HEK293 (cell line): ENCODE measurements at regions not wholly inside any gene's neighbourhood (a gene's known extent, or its start where the extent isn't known, plus 50 kb on each side); places are given as distances from the start of the nearest gene placed in this dataset.

Source experiments
- CTCF ChIA-PET: fragments of 350-600 bp; formaldehyde crosslinking; extraction: SDS; loops from one replicate; lab custom pipeline; 2021; ENCODE audit warnings: antibody characterized with exemption; lab: Yijun Ruan, JAX
- POLR2A ChIA-PET: fragments of 300-600 bp; formaldehyde crosslinking; extraction: SDS; loops from one replicate; lab custom pipeline; 2020; ENCODE audit warnings: antibody characterized with exemption, inconsistent platforms; lab: Yijun Ruan, JAX
- H3K27ac ChIP-seq: fragments of 200-500 bp; sonication (Bioruptor generic); 2 replicates; pipeline ENCODE4 v1.5.1; 2014; ENCODE audit warnings: low read depth, low read length, control low read depth, inconsistent platforms; ENCODE audit errors: extremely low read depth
- H3K36me3 ChIP-seq, 2 experiments: fragments of 200-500 bp in 1 of 2; sonication (Bioruptor generic) in 1 of 2; 1 replicate in 1 of 2; 2 replicates in 1 of 2; pipeline ENCODE4 v1.5.1; 2014 to 2017; ENCODE audit warnings: inconsistent platforms in 2 of 2, low read length in 2 of 2; ENCODE audit not compliant: control insufficient read depth in 2 of 2, insufficient read depth in 1 of 2
- H3K4me1 ChIP-seq: fragments of 200-500 bp; sonication (Bioruptor generic); 2 replicates; pipeline ENCODE4 v1.5.1; 2014; ENCODE audit warnings: mild to moderate bottlenecking, low read length, inconsistent platforms; ENCODE audit not compliant: control insufficient read depth, insufficient read depth
- H3K4me3 ChIP-seq: 2 replicates; pipeline ENCODE4 v1.5.1; 2011; ENCODE audit warnings: low read depth, mild to moderate bottlenecking, control low read depth, low read length, moderate library complexity
- H3K9me3 ChIP-seq: fragments of 200-500 bp; sonication (Bioruptor generic); 2 replicates; pipeline ENCODE4 v1.5.1; 2014; ENCODE audit warnings: low read depth, low read length, inconsistent platforms; ENCODE audit not compliant: control insufficient read depth, insufficient read depth
- AEBP2 ChIP-seq: fragments of 450-650 bp; formaldehyde crosslinking; IDR thresholded peaks from 2 replicates; pipeline ENCODE4 v1.5.1; 2016; ENCODE audit warnings: missing biosample characterization, missing genetic modification characterization, borderline replicate concordance
- KLF17 ChIP-seq: fragments of 450-650 bp; formaldehyde crosslinking; IDR thresholded peaks from 2 replicates; pipeline ENCODE4 v1.5.1; 2016; ENCODE audit warnings: missing biosample characterization, missing genetic modification characterization
- PATZ1 ChIP-seq: fragments of 450-650 bp; formaldehyde crosslinking; IDR thresholded peaks from 2 replicates; pipeline ENCODE4 v1.5.1; 2016; ENCODE audit warnings: missing biosample characterization, missing genetic modification characterization
- ZBTB1 ChIP-seq: fragments of 450-650 bp; formaldehyde crosslinking; IDR thresholded peaks from 2 replicates; pipeline ENCODE4 v1.5.1; 2016; ENCODE audit warnings: missing biosample characterization, missing genetic modification characterization
- ZNF19 ChIP-seq: fragments of 450-650 bp; formaldehyde crosslinking; IDR thresholded peaks from 2 replicates; pipeline ENCODE4; 2016; ENCODE audit warnings: missing biosample characterization, missing genetic modification characterization, low read depth
- ZNF221 ChIP-seq: fragments of 450-650 bp; formaldehyde crosslinking; IDR thresholded peaks from 2 replicates; pipeline ENCODE4 v1.5.1; 2017; ENCODE audit warnings: missing biosample characterization, missing genetic modification characterization, borderline replicate concordance
- ZNF239 ChIP-seq: fragments of 450-650 bp; formaldehyde crosslinking; IDR thresholded peaks from 2 replicates; pipeline ENCODE4 v1.5.1; 2016; ENCODE audit warnings: missing biosample characterization, missing genetic modification characterization
- ZNF280C ChIP-seq: fragments of 450-650 bp; formaldehyde crosslinking; IDR thresholded peaks from 2 replicates; pipeline ENCODE4 v1.5.1; 2016; ENCODE audit warnings: missing biosample characterization, missing genetic modification characterization
- ZNF280D ChIP-seq: fragments of 450-650 bp; formaldehyde crosslinking; IDR thresholded peaks from 2 replicates; pipeline ENCODE4 v1.5.1; 2016; ENCODE audit warnings: missing biosample characterization, missing genetic modification characterization
- ZNF391 ChIP-seq: fragments of 450-650 bp; formaldehyde crosslinking; IDR thresholded peaks from 2 replicates; pipeline ENCODE4 v1.5.1; 2016; ENCODE audit warnings: low read depth, missing biosample characterization, missing genetic modification characterization, borderline replicate concordance
- ZNF423 ChIP-seq: fragments of 450-650 bp; formaldehyde crosslinking; IDR thresholded peaks from 2 replicates; pipeline ENCODE4 v1.5.1; 2016; ENCODE audit warnings: missing biosample characterization, missing genetic modification characterization
- ZNF501 ChIP-seq: fragments of 450-650 bp; formaldehyde crosslinking; IDR thresholded peaks from 2 replicates; pipeline ENCODE4 v1.5.1; 2016; ENCODE audit warnings: missing biosample characterization, missing genetic modification characterization
- ZNF518A ChIP-seq: fragments of 450-650 bp; formaldehyde crosslinking; conservative IDR thresholded peaks from 2 replicates; pipeline ENCODE4 v1.5.1; 2016; ENCODE audit warnings: low read depth, missing biosample characterization, missing genetic modification characterization
- ZNF561 ChIP-seq: fragments of 450-650 bp; IDR thresholded peaks from 2 replicates; pipeline ENCODE4 v1.5.1; 2018; ENCODE audit warnings: missing biosample characterization, missing genetic modification characterization, borderline replicate concordance
- ZNF645 ChIP-seq: fragments of 450-650 bp; formaldehyde crosslinking; IDR thresholded peaks from 2 replicates; pipeline ENCODE4; 2016; ENCODE audit warnings: missing biosample characterization, missing genetic modification characterization

- no peak for TF ChIP-seq ZNF280C (tag by site-specific recombination)
- no peak for TF ChIP-seq ZNF391 (tag by site-specific recombination)
- no peak for TF ChIP-seq ZNF561 (tag by site-specific recombination)
- TF ChIP-seq PATZ1 (tag by site-specific recombination) = no peak
- TF ChIP-seq ZNF423 (tag by site-specific recombination) = no peak
- no peak for TF ChIP-seq ZNF221
- no peak for TF ChIP-seq ZNF239 (tag by site-specific recombination)
- TF ChIP-seq KLF17 (tag by site-specific recombination) = no peak
- TF ChIP-seq ZNF19 (tag by site-specific recombination) = no peak
- TF ChIP-seq ZNF645 (tag by site-specific recombination) = no peak
- TF ChIP-seq AEBP2 (tag by site-specific recombination) = no peak
- TF ChIP-seq ZNF518A = no peak
- TF ChIP-seq ZNF501 (tag by site-specific recombination) = no peak
- no peak for TF ChIP-seq ZNF280D (tag by site-specific recombination)
- TF ChIP-seq ZBTB1 (tag by site-specific recombination) = no peak
- Histone ChIP-seq H3K27ac (no peak overlapping the region), H3K4me1 (no peaks in the 10 kb centered on the region), H3K36me3 (no peaks in the 10 kb centered on the region), H3K4me3 (no peak overlapping the region), H3K9me3 (no peaks in the 10 kb centered on the region)
- CTCF ChIA-PET = no interaction called here
- POLR2A ChIA-PET = no interaction called here
These were observed 641.9 kb downstream of the NLGN4X start for GRCh38 chrX:5586726-5587125.
